Skeletal muscle tissue (tissue), 3 donors: ENCODE measurements at regions not wholly inside any gene's neighbourhood (a gene's known extent, or its start where the extent isn't known, plus 50 kb on each side); places are given as distances from the start of the nearest gene placed in this dataset.
"Not testable (repeated sequence)": the region's sequence is repeated elsewhere in the genome, so short reads cannot be mapped to it uniquely, and the experiment has no call there.

Experiments
- H3K27ac ChIP-seq: one replicate; pipeline ENCODE4 v1.7.0; 2013; ENCODE audit warnings: mild to moderate bottlenecking, low read depth, low read length, inconsistent platforms
- H3K27me3 ChIP-seq, 3 donors: one replicate each; pipeline ENCODE4 v1.7.0; 2013; ENCODE audit warnings: low read length in 3 of 3; ENCODE audit not compliant: control insufficient read depth in 3 of 3, insufficient read depth in 3 of 3
- H3K36me3 ChIP-seq, 3 donors: one replicate each; pipeline ENCODE4 v1.7.0; 2013; ENCODE audit warnings: low read length in 3 of 3; ENCODE audit not compliant: control insufficient read depth in 3 of 3, insufficient read depth in 3 of 3
- H3K4me1 ChIP-seq, 3 donors: one replicate each; pipeline ENCODE4 v1.7.0; 2013; ENCODE audit warnings: low read length in 3 of 3, mild to moderate bottlenecking in 3 of 3; ENCODE audit not compliant: control insufficient read depth in 3 of 3, insufficient read depth in 3 of 3
- H3K4me3 ChIP-seq, 3 donors: one replicate each; pipeline ENCODE4 v1.7.0; 2013; ENCODE audit warnings: low read length in 3 of 3
- H3K9ac ChIP-seq, 3 donors: one replicate each; pipeline ENCODE4 v1.7.0; 2013; ENCODE audit warnings: low read length in 3 of 3, mild to moderate bottlenecking in 3 of 3, moderate library complexity in 2 of 3, low read depth in 1 of 3
- H3K9me3 ChIP-seq, 3 donors: one replicate each; pipeline ENCODE4 v1.7.0; 2013; ENCODE audit warnings: low read length in 3 of 3; ENCODE audit not compliant: control insufficient read depth in 3 of 3
- donor health status: Osteomylitis.

- Histone ChIP-seq H3K27me3 (peaks cover 0 to 6% (median 0%) of the 10 kb centered on the region in 3 donors), H3K9me3 (no peaks in the 10 kb centered on the region), H3K27ac (no peak overlapping the region), H3K4me1 (peaks cover 18 to 20% (median 20%) of the 10 kb centered on the region in 3 donors), H3K9ac (no peak overlapping the region), H3K36me3 (no peaks in the 10 kb centered on the region), H3K4me3 (no peak overlapping the region)
Observed at GRCh38 chr2:236991874-236992273, 93.8 kb upstream of the COPS8 start.

DNA sequence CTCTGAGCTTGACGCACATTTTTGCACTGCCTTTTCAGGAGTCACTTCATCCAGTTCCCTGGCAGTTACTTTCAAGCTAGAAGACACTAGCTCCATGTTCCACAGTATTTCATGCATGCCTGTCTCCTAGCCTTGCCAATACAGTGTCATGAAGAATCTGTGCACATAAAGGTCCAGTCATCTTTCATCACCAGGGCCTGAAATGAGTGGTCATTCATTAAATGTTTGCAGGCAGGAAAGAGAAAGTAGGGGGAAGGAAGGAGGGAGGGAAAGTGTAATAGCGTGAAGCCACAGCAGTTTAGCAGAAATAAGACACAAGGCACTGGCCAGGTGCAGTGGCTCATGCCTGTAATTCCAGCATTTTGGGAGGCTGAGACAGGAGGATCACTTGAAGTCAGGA, 92.4 kb upstream of the COPS8 start:
- Histone ChIP-seq H3K4me3 (no peak overlapping the region), H3K27ac (no peak overlapping the region), H3K9me3 (no peaks in the 10 kb centered on the region), H3K27me3 (peaks cover 0 to 6% (median 0%) of the 10 kb centered on the region in 3 donors), H3K9ac (no peak overlapping the region), H3K36me3 (no peaks in the 10 kb centered on the region), H3K4me1 (peaks cover 14 to 17% (median 16%) of the 10 kb centered on the region in 3 donors)

DNA sequence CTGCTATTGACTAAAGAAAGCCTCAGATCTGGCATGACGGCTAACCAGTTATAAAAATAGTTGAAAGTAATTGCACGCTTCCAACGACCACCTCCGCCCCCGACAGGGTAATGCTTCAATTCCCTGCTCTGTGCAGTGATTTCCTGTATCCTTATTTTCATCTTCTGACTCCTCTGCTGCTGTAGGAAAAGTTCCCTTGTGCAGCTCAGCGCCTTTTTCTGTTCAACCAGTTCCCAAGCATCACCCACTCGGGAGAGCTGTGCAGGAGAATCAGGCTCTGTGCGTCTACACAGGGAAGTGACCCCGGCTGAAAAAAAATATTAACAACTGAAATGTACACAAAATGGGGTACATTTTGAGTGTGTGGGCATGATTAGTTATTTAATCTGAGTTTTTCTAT, 91.3 kb upstream of the COPS8 start:
- H3K27ac ChIP-seq: no peak overlapping the region
- no peak overlapping the region for H3K4me3 ChIP-seq
- peaks cover 3 to 6% (median 6%) of the 10 kb centered on the region in 3 donors for H3K4me1 ChIP-seq
- no peaks in the 10 kb centered on the region for H3K36me3 ChIP-seq
- no peak overlapping the region for H3K9ac ChIP-seq
- H3K27me3 ChIP-seq: peaks cover 0 to 6% (median 0%) of the 10 kb centered on the region in 3 donors
- H3K9me3 ChIP-seq: no peaks in the 10 kb centered on the region

DNA sequence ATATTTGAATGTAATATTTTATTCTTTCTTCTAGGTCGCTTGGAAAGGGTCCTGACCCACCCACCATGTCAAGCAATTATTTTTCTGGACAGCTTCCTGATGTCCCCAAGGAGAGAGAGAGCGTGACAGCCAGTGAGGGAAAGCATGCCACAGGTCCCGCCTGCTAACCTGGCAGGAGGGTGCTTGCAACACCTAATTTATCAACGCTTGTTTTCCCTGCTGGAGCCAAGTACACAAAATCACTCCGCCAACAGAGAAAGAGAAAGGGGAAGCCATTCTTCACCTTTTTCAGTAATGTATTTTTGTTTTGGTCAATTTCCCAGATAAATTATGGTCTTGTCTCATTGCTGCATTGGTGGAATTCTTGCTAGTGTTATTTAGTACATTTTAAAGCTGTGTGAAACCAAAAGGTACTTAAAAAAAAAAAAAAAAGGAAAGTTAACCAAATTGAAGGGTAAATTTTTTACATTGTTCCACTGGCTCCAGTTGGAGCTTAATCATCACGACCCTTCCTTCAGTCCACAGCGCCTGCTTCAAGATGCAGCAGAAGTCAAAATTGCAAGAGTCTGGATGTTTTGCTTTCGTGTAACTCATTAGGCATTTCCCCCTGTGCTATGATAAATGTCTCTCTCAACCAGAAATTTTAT, 88.5 kb upstream of the COPS8 start:
- no peaks in the 10 kb centered on the region for H3K9me3 ChIP-seq
- H3K9ac ChIP-seq: no peak overlapping the region
- H3K27me3 ChIP-seq: peaks cover 0 to 9% (median 0%) of the 10 kb centered on the region in 3 donors
- H3K36me3 ChIP-seq: no peaks in the 10 kb centered on the region
- H3K27ac ChIP-seq: no peak overlapping the region
- no peak overlapping the region for H3K4me3 ChIP-seq
- H3K4me1 ChIP-seq: no peaks in the 10 kb centered on the region

DNA sequence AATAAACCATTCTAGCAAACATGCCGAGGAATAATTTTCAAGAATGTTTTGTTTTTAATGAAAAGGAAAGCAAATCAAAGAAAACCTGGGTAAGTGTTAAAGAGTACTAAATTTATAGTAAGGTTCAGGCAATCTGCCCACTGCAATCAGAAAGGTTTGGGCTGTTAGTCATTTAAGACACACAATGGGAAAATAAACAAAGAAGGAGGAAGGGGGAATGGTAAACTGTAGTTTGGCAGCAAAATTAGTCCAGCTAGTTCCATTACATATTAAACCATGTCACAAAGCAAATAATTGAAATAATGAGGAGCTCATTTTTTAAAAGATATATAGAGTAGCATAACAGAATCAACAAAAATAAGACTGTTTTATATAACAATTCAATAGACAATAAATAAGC, 87.5 kb upstream of the COPS8 start:
- Histone ChIP-seq H3K27ac (no peak overlapping the region), H3K27me3 (peaks cover 0 to 7% (median 0%) of the 10 kb centered on the region in 3 donors), H3K9me3 (no peaks in the 10 kb centered on the region), H3K4me1 (no peaks in the 10 kb centered on the region), H3K4me3 (no peak overlapping the region), H3K36me3 (no peaks in the 10 kb centered on the region), H3K9ac (no peak overlapping the region)

GRCh38 chr2:236998758-236999157, 86.9 kb upstream of the COPS8 start:
- Histone ChIP-seq H3K4me3 (no peak overlapping the region), H3K36me3 (no peaks in the 10 kb centered on the region), H3K27ac (no peak overlapping the region), H3K9me3 (no peaks in the 10 kb centered on the region), H3K4me1 (no peaks in the 10 kb centered on the region), H3K9ac (no peak overlapping the region), H3K27me3 (peaks cover 0 to 7% (median 0%) of the 10 kb centered on the region in 3 donors)

DNA sequence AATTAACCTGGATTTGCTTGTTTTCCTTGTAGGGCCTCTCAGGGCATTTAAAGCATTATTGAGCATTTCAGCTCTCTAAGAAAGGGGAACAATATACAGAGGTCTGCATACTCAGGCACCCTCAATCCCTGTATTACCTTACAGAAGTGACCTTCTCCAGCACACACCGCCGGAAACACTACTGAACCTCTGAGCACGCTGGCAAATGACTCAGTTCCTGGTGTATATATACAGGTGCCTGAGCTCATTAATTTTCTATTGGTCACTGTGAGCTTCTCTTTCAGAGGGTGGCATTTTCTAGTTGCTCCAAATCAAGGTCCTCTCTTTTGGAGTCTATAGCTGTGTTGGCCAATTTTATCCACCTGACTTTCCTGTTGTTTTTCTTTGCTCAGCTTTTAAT, 85.2 kb upstream of the COPS8 start:
- Histone ChIP-seq H3K4me1 (no peaks in the 10 kb centered on the region), H3K9me3 (no peaks in the 10 kb centered on the region), H3K9ac (no peak overlapping the region), H3K27me3 (peaks cover 0 to 4% (median 0%) of the 10 kb centered on the region in 3 donors), H3K27ac (no peak overlapping the region), H3K4me3 (no peak overlapping the region), H3K36me3 (no peaks in the 10 kb centered on the region)

GRCh38 chr2:237005341-237005740, 80.3 kb upstream of the COPS8 start:
- H3K27ac ChIP-seq, H3K4me3 ChIP-seq, H3K27me3 ChIP-seq, H3K36me3 ChIP-seq, H3K4me1 ChIP-seq, H3K9me3 ChIP-seq, H3K9ac ChIP-seq: not testable (repeated sequence)

DNA sequence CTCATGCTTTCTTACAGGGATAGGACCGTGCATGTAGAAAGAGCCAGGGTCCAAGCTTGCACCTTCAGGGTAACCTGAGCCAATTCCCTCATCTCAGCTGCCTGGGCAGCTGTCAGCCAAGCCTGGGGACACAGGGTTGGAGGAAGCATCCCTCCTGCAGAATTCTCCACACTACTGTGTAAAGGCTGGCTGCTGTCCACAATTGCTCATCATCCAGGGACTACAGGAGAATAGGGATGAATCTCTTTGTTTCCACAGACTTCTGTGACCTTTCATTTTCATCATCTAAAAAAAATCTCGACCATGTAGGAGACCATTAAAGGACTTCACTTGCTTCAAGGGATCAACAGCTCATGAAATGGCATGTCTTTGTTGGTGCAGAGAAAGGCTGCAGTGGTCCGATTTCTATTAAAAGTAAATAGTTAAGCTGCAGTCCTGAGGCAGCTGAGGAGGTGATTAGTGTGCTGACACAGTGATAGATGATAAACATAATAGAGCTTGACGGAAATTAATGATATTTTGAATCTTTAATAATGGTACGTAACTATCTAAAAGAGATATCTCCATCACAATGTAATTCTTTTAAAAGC, 74.4 kb upstream of the COPS8 start:
- Histone ChIP-seq H3K27me3 (no peaks in the 10 kb centered on the region), H3K9ac (no peak overlapping the region), H3K27ac (no peak overlapping the region), H3K36me3 (no peaks in the 10 kb centered on the region), H3K4me3 (no peak overlapping the region), H3K9me3 (no peaks in the 10 kb centered on the region), H3K4me1 (no peaks in the 10 kb centered on the region)

- H3K27me3 ChIP-seq: no peaks in the 10 kb centered on the region
- H3K4me1 ChIP-seq: no peaks in the 10 kb centered on the region
Observed at GRCh38 chr2:237012004-237012403, 73.7 kb upstream of the COPS8 start.

More at GRCh38 chr2:237012004-237012403, 73.7 kb upstream of the COPS8 start:
- no peaks in the 10 kb centered on the region for H3K36me3 ChIP-seq
- no peak overlapping the region for H3K27ac ChIP-seq
- no peaks in the 10 kb centered on the region for H3K9me3 ChIP-seq
- H3K4me3 ChIP-seq: no peak overlapping the region
- no peak overlapping the region for H3K9ac ChIP-seq
